CD14-positive monocyte (primary cell): ENCODE measurements at regions not wholly inside any gene's neighbourhood (a gene's known extent, or its start where the extent isn't known, plus 50 kb on each side); places are given as distances from the start of the nearest gene placed in this dataset.
A peak's percentile ranks its signal among the peaks of the same experiment; 100 is the strongest.

Experiments used
- DNase-seq, 3 donors: peaks; one replicate each; pipeline ENCODE4 v3.0.0-alpha.2; 2011 to 2022
- H2AFZ ChIP-seq: 2 replicates; pipeline ENCODE4 v1.6.0; 2012; ENCODE audit warnings: mild to moderate bottlenecking, low read depth, low read length, inconsistent platforms; ENCODE audit not compliant: insufficient read depth, poor library complexity, severe bottlenecking
- H3K27ac ChIP-seq, 2 donors: 1 replicate in 1 of 2; 2 replicates in 1 of 2; pipeline ENCODE4 v1.5.1; 2012 to 2013; ENCODE audit warnings: low read length in 2 of 2, control low read depth in 1 of 2, inconsistent platforms in 1 of 2, low read depth in 1 of 2, mild to moderate bottlenecking in 1 of 2
- H3K27me3 ChIP-seq, 2 donors: one replicate each; pipeline versions ENCODE4 v1.6.0 to v1.6.1; 2011 to 2013; ENCODE audit warnings: low read length in 2 of 2; ENCODE audit not compliant: control insufficient read depth in 2 of 2, insufficient read depth in 2 of 2
- H3K36me3 ChIP-seq, 2 donors: replicated peaks in 1 of 2; 1 replicate in 1 of 2; 2 replicates in 1 of 2; pipeline versions ENCODE4 v1.5.1 to v1.6.1; 2012 to 2013; ENCODE audit warnings: low read length in 2 of 2, control low read depth in 1 of 2, inconsistent platforms in 1 of 2, mild to moderate bottlenecking in 1 of 2; ENCODE audit not compliant: insufficient read depth in 2 of 2, control insufficient read depth in 1 of 2
- H3K4me1 ChIP-seq, 2 donors: 1 replicate in 1 of 2; 2 replicates in 1 of 2; pipeline versions ENCODE4 v1.5.1 to v1.6.1; 2012 to 2013; ENCODE audit warnings: low read length in 2 of 2, control low read depth in 1 of 2, inconsistent platforms in 1 of 2, mild to moderate bottlenecking in 1 of 2, moderate library complexity in 1 of 2; ENCODE audit not compliant: insufficient read depth in 2 of 2, control insufficient read depth in 1 of 2
- H3K4me2 ChIP-seq: replicated peaks from 2 replicates; pipeline ENCODE3; 2012; ENCODE audit warnings: low read length, moderate library complexity, mild to moderate bottlenecking; ENCODE audit not compliant: poor library complexity, severe bottlenecking; ENCODE audit errors: extremely low read depth
- H3K4me3 ChIP-seq, 3 experiments: fragments of 200-600 bp in 1 of 3; sonication (generic) in 1 of 3; replicated peaks in 1 of 3; 1 replicate in 2 of 3; 2 replicates in 1 of 3; pipeline ENCODE4 v1.5.1; 2011 to 2013; ENCODE audit warnings: low read length in 3 of 3, mild to moderate bottlenecking in 3 of 3, control low read depth in 2 of 3, low read depth in 2 of 3, inconsistent platforms in 1 of 3, moderate library complexity in 1 of 3
- H3K79me2 ChIP-seq: 2 replicates; pipeline ENCODE4 v1.6.0; 2012; ENCODE audit warnings: mild to moderate bottlenecking, control low read depth, inconsistent platforms, low read length, moderate library complexity; ENCODE audit not compliant: insufficient read depth
- H3K9ac ChIP-seq: 2 replicates; pipeline ENCODE4 v1.6.0; 2017; ENCODE audit warnings: low read length, mild to moderate bottlenecking; ENCODE audit not compliant: insufficient read depth, poor library complexity, severe bottlenecking
- H3K9me3 ChIP-seq, 2 donors: replicated peaks in 1 of 2; 1 replicate in 1 of 2; 2 replicates in 1 of 2; pipeline versions ENCODE4 v1.5.1 to v1.6.1; 2012 to 2013; ENCODE audit warnings: low read length in 2 of 2, control low read depth in 1 of 2; ENCODE audit not compliant: control insufficient read depth in 1 of 2, insufficient read depth in 1 of 2
- H4K20me1 ChIP-seq: 2 replicates; pipeline ENCODE4 v1.6.0; 2012; ENCODE audit warnings: mild to moderate bottlenecking, low read length, control low read depth, moderate library complexity; ENCODE audit not compliant: insufficient read depth
- H3K27ac Mint-ChIP-seq, 7 donors: one replicate each; pipeline ENCODE4 v1.8.0; 2020; ENCODE audit warnings: mild to moderate bottlenecking in 7 of 7, mixed read lengths in 7 of 7, moderate library complexity in 6 of 7, inconsistent platforms in 2 of 7
- H3K27me3 Mint-ChIP-seq, 3 donors: one replicate each; pipeline ENCODE4 v1.8.0; 2021 to 2022; ENCODE audit warnings: low read depth in 3 of 3, mild to moderate bottlenecking in 3 of 3, mixed read lengths in 3 of 3, moderate library complexity in 3 of 3, inconsistent platforms in 1 of 3
- H3K36me3 Mint-ChIP-seq, 2 donors: one replicate each; pipeline ENCODE4 v1.8.0; 2020; ENCODE audit warnings: mixed read lengths in 2 of 2, inconsistent platforms in 1 of 2, mild to moderate bottlenecking in 1 of 2
- H3K4me1 Mint-ChIP-seq: one replicate; pipeline ENCODE4 v1.8.0; 2020; ENCODE audit warnings: mild to moderate bottlenecking, mixed read lengths
- H3K4me3 Mint-ChIP-seq, 2 donors: one replicate each; pipeline ENCODE4 v1.8.0; 2020; ENCODE audit warnings: mild to moderate bottlenecking in 2 of 2, mixed read lengths in 2 of 2, moderate library complexity in 1 of 2
- H3K9me3 Mint-ChIP-seq, 7 donors: one replicate each; pipeline ENCODE4 v1.8.0; 2020 to 2022; ENCODE audit warnings: mixed read lengths in 7 of 7, mild to moderate bottlenecking in 6 of 7, moderate library complexity in 6 of 7, inconsistent platforms in 2 of 7
- WGBS: methylation state at CpG from one replicate; pipeline ENCODE4 v1.1.5; 2013; ENCODE audit warnings: missing lambda C conversion rate; ENCODE audit not compliant: insufficient coverage; 5-methylcytosine and 5-hydroxymethylcytosine counted together
- intact Hi-C, 2 donors: fragments of 100-400 bp; cut with micrococcal nuclease; formaldehyde crosslinking; loops; one replicate each; pipeline versions ENCODE4 v1.15.0 to v1.15.1; 2023
- TF ChIP-seq, protein P1 (sequence below): fragments of 200-600 bp; IDR thresholded peaks from one replicate; pipeline ENCODE4 v1.8.0; 2022; ENCODE audit warnings: antibody characterized with exemption, mild to moderate bottlenecking

DNA sequence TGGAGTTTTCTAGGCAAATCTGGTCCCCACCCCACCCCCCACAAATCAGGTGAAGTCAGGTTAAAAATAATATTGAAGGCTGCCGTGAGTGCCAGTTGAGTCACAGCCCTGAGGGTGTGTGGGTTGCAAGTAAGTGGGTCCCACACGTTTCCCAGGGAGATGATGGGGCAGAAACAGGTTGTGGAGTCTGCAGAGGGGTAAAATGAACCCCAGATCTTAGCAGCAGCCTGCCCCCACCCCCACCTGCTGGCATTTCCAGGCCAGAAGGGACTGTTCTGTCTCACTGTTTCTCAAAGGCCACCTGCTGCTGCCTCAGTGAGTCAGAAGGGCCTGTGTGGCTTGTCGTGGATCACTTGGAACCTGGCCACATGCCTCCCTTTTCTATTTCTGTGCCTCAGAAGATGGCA is 59.8 kb upstream of the SMNDC1 start:
- no peak overlapping the region for H3K27ac ChIP-seq
- WGBS: 67% methylated on average over 1 of the region's 3 CpGs
- no peak overlapping the region for H3K9ac ChIP-seq
- no peak overlapping the region for H3K4me3 ChIP-seq
- no peak overlapping the region for H3K4me3 Mint-ChIP-seq
- no peak overlapping the region for H3K4me2 ChIP-seq
- H3K9me3 Mint-ChIP-seq: no peaks in the 10 kb centered on the region
- H3K4me1 ChIP-seq: no peaks in the 10 kb centered on the region
- H3K36me3 ChIP-seq: no peaks in the 10 kb centered on the region
- intact Hi-C loops: no loop called here
- no peak overlapping the region for H2AFZ ChIP-seq
- H3K79me2 ChIP-seq: no peaks in the 10 kb centered on the region
- no peaks in the 10 kb centered on the region for H3K27me3 ChIP-seq
- no peaks in the 10 kb centered on the region for H3K36me3 Mint-ChIP-seq
- H3K4me1 Mint-ChIP-seq: no peaks in the 10 kb centered on the region
- no peaks in the 10 kb centered on the region for H4K20me1 ChIP-seq
- no peak for DNase-seq
- TF ChIP-seq, protein P1, sequence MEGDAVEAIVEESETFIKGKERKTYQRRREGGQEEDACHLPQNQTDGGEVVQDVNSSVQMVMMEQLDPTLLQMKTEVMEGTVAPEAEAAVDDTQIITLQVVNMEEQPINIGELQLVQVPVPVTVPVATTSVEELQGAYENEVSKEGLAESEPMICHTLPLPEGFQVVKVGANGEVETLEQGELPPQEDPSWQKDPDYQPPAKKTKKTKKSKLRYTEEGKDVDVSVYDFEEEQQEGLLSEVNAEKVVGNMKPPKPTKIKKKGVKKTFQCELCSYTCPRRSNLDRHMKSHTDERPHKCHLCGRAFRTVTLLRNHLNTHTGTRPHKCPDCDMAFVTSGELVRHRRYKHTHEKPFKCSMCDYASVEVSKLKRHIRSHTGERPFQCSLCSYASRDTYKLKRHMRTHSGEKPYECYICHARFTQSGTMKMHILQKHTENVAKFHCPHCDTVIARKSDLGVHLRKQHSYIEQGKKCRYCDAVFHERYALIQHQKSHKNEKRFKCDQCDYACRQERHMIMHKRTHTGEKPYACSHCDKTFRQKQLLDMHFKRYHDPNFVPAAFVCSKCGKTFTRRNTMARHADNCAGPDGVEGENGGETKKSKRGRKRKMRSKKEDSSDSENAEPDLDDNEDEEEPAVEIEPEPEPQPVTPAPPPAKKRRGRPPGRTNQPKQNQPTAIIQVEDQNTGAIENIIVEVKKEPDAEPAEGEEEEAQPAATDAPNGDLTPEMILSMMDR: no peak
- peaks cover 0 to 1% (median 0%) of the 10 kb centered on the region in 3 donors for H3K27me3 Mint-ChIP-seq
- no peak overlapping the region for H3K27ac Mint-ChIP-seq
- H3K9me3 ChIP-seq: no peaks in the 10 kb centered on the region

DNA sequence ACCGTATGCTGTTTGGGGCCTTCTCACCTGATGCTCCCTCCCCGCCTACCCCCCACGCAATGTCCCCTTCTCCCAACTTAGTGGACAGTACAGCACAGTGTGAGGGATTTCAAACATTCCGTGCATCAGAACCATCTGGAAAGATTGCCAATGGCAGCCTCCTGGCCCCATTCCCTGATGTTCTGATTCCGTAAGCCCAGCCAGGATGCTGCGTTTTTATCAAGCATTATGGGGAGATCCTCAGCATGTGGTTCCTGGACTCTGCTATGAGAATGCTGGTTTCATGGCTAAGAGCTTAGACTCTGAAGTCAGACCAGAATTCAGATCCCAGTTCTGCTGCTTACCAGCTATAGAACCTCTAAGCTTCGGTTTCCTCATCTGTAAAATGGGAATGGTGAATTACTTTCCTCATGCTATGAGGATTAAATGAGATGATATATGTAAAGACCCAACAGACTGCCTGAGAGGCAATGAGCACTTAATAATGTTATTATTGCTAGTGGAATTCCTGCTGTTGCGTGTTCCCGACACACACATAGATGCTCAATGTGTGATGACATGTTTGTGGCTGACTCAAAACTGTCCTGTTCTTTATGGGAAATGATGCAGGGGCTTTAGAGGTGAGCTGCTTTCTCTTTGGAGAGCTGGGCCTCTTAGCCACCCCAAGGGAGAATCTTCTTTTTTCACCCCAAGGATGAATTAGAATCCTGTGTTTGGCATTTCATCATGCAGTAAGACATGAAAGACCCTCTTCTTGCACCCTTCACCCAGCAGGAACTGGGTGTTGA is 60.8 kb upstream of the SMNDC1 start:
- Histone ChIP-seq H3K27ac (no peak overlapping the region), H3K4me1 (no peaks in the 10 kb centered on the region), H2AFZ (no peak overlapping the region), H3K4me2 (no peak overlapping the region), H3K36me3 (no peaks in the 10 kb centered on the region), H3K27me3 (no peaks in the 10 kb centered on the region), H4K20me1 (no peaks in the 10 kb centered on the region), H3K9ac (no peak overlapping the region), H3K4me3 (no peak overlapping the region), H3K9me3 (no peaks in the 10 kb centered on the region), H3K79me2 (no peaks in the 10 kb centered on the region)
- peaks cover 0 to 1% (median 0%) of the 10 kb centered on the region in 3 donors for H3K27me3 Mint-ChIP-seq
- TF ChIP-seq, protein P1: no peak
- no peaks in the 10 kb centered on the region for H3K36me3 Mint-ChIP-seq
- intact Hi-C loops: no loop called here
- no peak for DNase-seq
- H3K4me1 Mint-ChIP-seq: peaks cover 5% of the 10 kb centered on the region
- WGBS: 94% methylated on average over 9 of the region's 9 CpGs
- H3K4me3 Mint-ChIP-seq: no peak overlapping the region
- peak overlapping the region in 1 of 7 donors; percentile 31 for H3K27ac Mint-ChIP-seq
- no peaks in the 10 kb centered on the region for H3K9me3 Mint-ChIP-seq
